WTC11 (cell line): ENCODE measurements at regions not wholly inside any gene's neighbourhood (a gene's known extent, or its start where the extent isn't known, plus 50 kb on each side); places are given as distances from the start of the nearest gene placed in this dataset.

Experiments used
- ATAC-seq: fragments of 200-7000 bp; cut with Tn5 transposase; 2 replicates; pipeline ENCODE4 v1.10.0; 2021; ENCODE audit warnings: mild to moderate bottlenecking, moderate library complexity
- CTCF ChIA-PET: fragments of 300-600 bp; sonication (Branson Sonifier 250); formaldehyde crosslinking; loops from one replicate; lab custom pipeline; 2021; ENCODE audit warnings: antibody characterized with exemption; lab: Charles Lee
- POLR2A ChIA-PET: fragments of 350-600 bp; sonication (Branson Sonifier 250); formaldehyde crosslinking; loops from one replicate; lab custom pipeline; 2021; ENCODE audit warnings: antibody characterized with exemption; lab: Charles Lee
- DNase-seq: peaks from one replicate; pipeline ENCODE4 v3.0.0; 2021; ENCODE audit warnings: low spot score
- H3K27ac Mint-ChIP-seq: 2 replicates; pipeline ENCODE4 v1.8.0; 2021; ENCODE audit warnings: mixed read lengths
- H3K27me3 Mint-ChIP-seq: 2 replicates; pipeline ENCODE4 v1.8.0; 2021; ENCODE audit warnings: low read depth, mild to moderate bottlenecking, moderate library complexity, mixed read lengths
- H3K36me3 Mint-ChIP-seq: 2 replicates; pipeline ENCODE4 v1.8.0; 2021; ENCODE audit warnings: mixed read lengths
- H3K4me1 Mint-ChIP-seq: 2 replicates; pipeline ENCODE4 v1.8.0; 2022; ENCODE audit warnings: mixed read lengths
- H3K4me3 Mint-ChIP-seq: 2 replicates; pipeline ENCODE4 v1.8.0; 2021; ENCODE audit warnings: mild to moderate bottlenecking, moderate library complexity, mixed read lengths
- H3K9me3 Mint-ChIP-seq: 2 replicates; pipeline ENCODE4 v1.8.0; 2021; ENCODE audit warnings: mixed read lengths
- AR ChIP-seq: fragments of 250-450 bp; sonication (Bioruptor Pico); IDR thresholded peaks from 2 replicates; pipeline ENCODE4 v1.9.0; 2021; ENCODE audit warnings: mild to moderate bottlenecking
- ARID4B ChIP-seq: sonication (generic); formaldehyde crosslinking; IDR thresholded peaks from 2 replicates; pipeline ENCODE4 v1.8.0; 2023; ENCODE audit warnings: missing genetic modification reagents, mild to moderate bottlenecking, borderline replicate concordance
- CBFB ChIP-seq: sonication (generic); formaldehyde crosslinking; IDR thresholded peaks from 2 replicates; pipeline ENCODE4 v1.8.1; 2022; ENCODE audit warnings: mild to moderate bottlenecking, low read depth, missing genetic modification reagents
- E2F5 ChIP-seq: sonication (generic); formaldehyde crosslinking; IDR thresholded peaks from 2 replicates; pipeline ENCODE4 v1.8.1; 2022; ENCODE audit warnings: mild to moderate bottlenecking, moderate library complexity, missing genetic modification reagents
- ETV6 ChIP-seq: sonication (generic); formaldehyde crosslinking; IDR thresholded peaks from 2 replicates; pipeline ENCODE4 v1.8.1; 2022; ENCODE audit warnings: mild to moderate bottlenecking, missing genetic modification reagents
- FOXK1 ChIP-seq: sonication (generic); formaldehyde crosslinking; IDR thresholded peaks from 2 replicates; pipeline ENCODE4 v1.8.0; 2022; ENCODE audit warnings: mild to moderate bottlenecking, moderate library complexity, missing genetic modification reagents
- NFATC4 ChIP-seq: fragments of 250-450 bp; sonication (Bioruptor Pico); IDR thresholded peaks from 2 replicates; pipeline ENCODE4 v1.9.0; 2021; ENCODE audit warnings: mild to moderate bottlenecking
- SMAD3 ChIP-seq: sonication (generic); formaldehyde crosslinking; IDR thresholded peaks from 2 replicates; pipeline ENCODE4 v1.8.0; 2022; ENCODE audit warnings: missing genetic modification reagents, mild to moderate bottlenecking, borderline replicate concordance
- SOX15 ChIP-seq: fragments of 250-450 bp; sonication (Bioruptor Pico); IDR thresholded peaks from 2 replicates; pipeline ENCODE4 v1.9.0; 2021; ENCODE audit warnings: mild to moderate bottlenecking
- USF2 ChIP-seq: sonication (generic); formaldehyde crosslinking; IDR thresholded peaks from 2 replicates; pipeline ENCODE4 v1.8.1; 2023; ENCODE audit warnings: mild to moderate bottlenecking, missing genetic modification reagents, moderate library complexity
- ZBTB21 ChIP-seq: sonication (generic); formaldehyde crosslinking; IDR thresholded peaks from 2 replicates; pipeline ENCODE4 v1.8.1; 2023; ENCODE audit warnings: mild to moderate bottlenecking, missing genetic modification reagents, borderline replicate concordance
- ZNF263 ChIP-seq: sonication (generic); formaldehyde crosslinking; IDR thresholded peaks from 2 replicates; pipeline ENCODE4 v1.8.1; 2022; ENCODE audit warnings: low read depth, mild to moderate bottlenecking, moderate library complexity, missing genetic modification reagents
- ZNF281 ChIP-seq: sonication (generic); formaldehyde crosslinking; IDR thresholded peaks from 2 replicates; pipeline ENCODE4 v1.8.0; 2023; ENCODE audit warnings: mild to moderate bottlenecking, missing genetic modification reagents
- TF ChIP-seq, protein P1 (sequence below): sonication (generic); formaldehyde crosslinking; IDR thresholded peaks from 2 replicates; pipeline ENCODE4 v1.8.0; 2022; ENCODE audit warnings: missing genetic modification reagents
- TF ChIP-seq, protein P2 (sequence below): sonication (generic); formaldehyde crosslinking; IDR thresholded peaks from 2 replicates; pipeline ENCODE4 v1.8.1; 2022; ENCODE audit warnings: low read depth, mild to moderate bottlenecking, moderate library complexity, missing genetic modification reagents, borderline replicate concordance
- TF ChIP-seq, protein P3 (sequence below): sonication (generic); formaldehyde crosslinking; IDR thresholded peaks from 2 replicates; pipeline ENCODE4 v1.8.0; 2022; ENCODE audit warnings: mild to moderate bottlenecking, missing genetic modification reagents

- TF ChIP-seq, protein P1, sequence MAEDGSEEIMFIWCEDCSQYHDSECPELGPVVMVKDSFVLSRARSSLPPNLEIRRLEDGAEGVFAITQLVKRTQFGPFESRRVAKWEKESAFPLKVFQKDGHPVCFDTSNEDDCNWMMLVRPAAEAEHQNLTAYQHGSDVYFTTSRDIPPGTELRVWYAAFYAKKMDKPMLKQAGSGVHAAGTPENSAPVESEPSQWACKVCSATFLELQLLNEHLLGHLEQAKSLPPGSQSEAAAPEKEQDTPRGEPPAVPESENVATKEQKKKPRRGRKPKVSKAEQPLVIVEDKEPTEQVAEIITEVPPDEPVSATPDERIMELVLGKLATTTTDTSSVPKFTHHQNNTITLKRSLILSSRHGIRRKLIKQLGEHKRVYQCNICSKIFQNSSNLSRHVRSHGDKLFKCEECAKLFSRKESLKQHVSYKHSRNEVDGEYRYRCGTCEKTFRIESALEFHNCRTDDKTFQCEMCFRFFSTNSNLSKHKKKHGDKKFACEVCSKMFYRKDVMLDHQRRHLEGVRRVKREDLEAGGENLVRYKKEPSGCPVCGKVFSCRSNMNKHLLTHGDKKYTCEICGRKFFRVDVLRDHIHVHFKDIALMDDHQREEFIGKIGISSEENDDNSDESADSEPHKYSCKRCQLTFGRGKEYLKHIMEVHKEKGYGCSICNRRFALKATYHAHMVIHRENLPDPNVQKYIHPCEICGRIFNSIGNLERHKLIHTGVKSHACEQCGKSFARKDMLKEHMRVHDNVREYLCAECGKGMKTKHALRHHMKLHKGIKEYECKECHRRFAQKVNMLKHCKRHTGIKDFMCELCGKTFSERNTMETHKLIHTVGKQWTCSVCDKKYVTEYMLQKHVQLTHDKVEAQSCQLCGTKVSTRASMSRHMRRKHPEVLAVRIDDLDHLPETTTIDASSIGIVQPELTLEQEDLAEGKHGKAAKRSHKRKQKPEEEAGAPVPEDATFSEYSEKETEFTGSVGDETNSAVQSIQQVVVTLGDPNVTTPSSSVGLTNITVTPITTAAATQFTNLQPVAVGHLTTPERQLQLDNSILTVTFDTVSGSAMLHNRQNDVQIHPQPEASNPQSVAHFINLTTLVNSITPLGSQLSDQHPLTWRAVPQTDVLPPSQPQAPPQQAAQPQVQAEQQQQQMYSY, result no peak
- no peak for TF ChIP-seq CBFB
- TF ChIP-seq ZNF263 (CRISPR knock-in tag), result no peak
- TF ChIP-seq, protein P2, sequence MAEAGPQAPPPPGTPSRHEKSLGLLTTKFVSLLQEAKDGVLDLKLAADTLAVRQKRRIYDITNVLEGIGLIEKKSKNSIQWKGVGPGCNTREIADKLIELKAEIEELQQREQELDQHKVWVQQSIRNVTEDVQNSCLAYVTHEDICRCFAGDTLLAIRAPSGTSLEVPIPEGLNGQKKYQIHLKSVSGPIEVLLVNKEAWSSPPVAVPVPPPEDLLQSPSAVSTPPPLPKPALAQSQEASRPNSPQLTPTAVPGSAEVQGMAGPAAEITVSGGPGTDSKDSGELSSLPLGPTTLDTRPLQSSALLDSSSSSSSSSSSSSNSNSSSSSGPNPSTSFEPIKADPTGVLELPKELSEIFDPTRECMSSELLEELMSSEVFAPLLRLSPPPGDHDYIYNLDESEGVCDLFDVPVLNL (CRISPR knock-in tag), result no peak
- no peak for TF ChIP-seq ZNF281
- TF ChIP-seq E2F5 (CRISPR knock-in tag), result no peak
- TF ChIP-seq, protein P3, sequence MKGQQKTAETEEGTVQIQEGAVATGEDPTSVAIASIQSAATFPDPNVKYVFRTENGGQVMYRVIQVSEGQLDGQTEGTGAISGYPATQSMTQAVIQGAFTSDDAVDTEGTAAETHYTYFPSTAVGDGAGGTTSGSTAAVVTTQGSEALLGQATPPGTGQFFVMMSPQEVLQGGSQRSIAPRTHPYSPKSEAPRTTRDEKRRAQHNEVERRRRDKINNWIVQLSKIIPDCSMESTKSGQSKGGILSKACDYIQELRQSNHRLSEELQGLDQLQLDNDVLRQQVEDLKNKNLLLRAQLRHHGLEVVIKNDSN (CRISPR knock-in tag), result no peak
- no peak for TF ChIP-seq SMAD3 (CRISPR knock-in tag)
- TF ChIP-seq AR, result no peak
- no peak for TF ChIP-seq ETV6
Measured at GRCh38 chr11:96520939-96521338, 131.1 kb downstream of the JRKL start (continued).

GRCh38 chr11:96523656-96524055 is 133.8 kb downstream of the JRKL start:
- Mint-ChIP-seq H3K4me1 (no peaks in the 10 kb centered on the region), H3K36me3 (peaks cover 21% of the 10 kb centered on the region; the same call in 1 of the 2 replicates), H3K27ac (no peak overlapping the region), H3K9me3 (peaks cover 33% of the 10 kb centered on the region), H3K27me3 (peaks cover 2% of the 10 kb centered on the region; the same call in 1 of the 2 replicates), H3K4me3 (no peak overlapping the region)
- DNase-seq, result no peak
- POLR2A ChIA-PET, result no interaction called here
- ATAC-seq, result no peak
- CTCF ChIA-PET, result interaction anchor here (1.2 kb wide), 1 partner anchor 59 kb away, joined by 3 read pairs; no protein-coding TSS in a partner anchor
- TF ChIP-seq ZBTB21 (CRISPR knock-in tag) (no peak), USF2 (CRISPR knock-in tag) (no peak), NFATC4 (CRISPR knock-in tag) (no peak), ARID4B (CRISPR knock-in tag) (no peak), FOXK1 (CRISPR knock-in tag) (no peak), SOX15 (no peak)
- TF ChIP-seq, protein P2 (CRISPR knock-in tag), result no peak
